Uterus (tissue), 2 donors: ENCODE measurements at regions not wholly inside any gene's neighbourhood (a gene's known extent, or its start where the extent isn't known, plus 50 kb on each side); places are given as distances from the start of the nearest gene placed in this dataset.

Source experiments
- POLR2A ChIP-seq, 2 donors: fragments of 450-650 bp; IDR thresholded peaks; one replicate each; pipeline ENCODE4 v1.6.1; 2016; ENCODE audit warnings: antibody characterized with exemption in 2 of 2, mild to moderate bottlenecking in 1 of 2, moderate library complexity in 1 of 2
- TF ChIP-seq, protein P1 (sequence below), 4 experiments: fragments of 200-600 bp in 2 of 4; fragments of 450-650 bp in 2 of 4; sonication (generic) in 2 of 4; IDR thresholded peaks; one replicate each; pipeline ENCODE4 v1.5.1; 2016 to 2019; ENCODE audit warnings: antibody characterized with exemption in 4 of 4, mild to moderate bottlenecking in 2 of 4, moderate library complexity in 1 of 4

DNA sequence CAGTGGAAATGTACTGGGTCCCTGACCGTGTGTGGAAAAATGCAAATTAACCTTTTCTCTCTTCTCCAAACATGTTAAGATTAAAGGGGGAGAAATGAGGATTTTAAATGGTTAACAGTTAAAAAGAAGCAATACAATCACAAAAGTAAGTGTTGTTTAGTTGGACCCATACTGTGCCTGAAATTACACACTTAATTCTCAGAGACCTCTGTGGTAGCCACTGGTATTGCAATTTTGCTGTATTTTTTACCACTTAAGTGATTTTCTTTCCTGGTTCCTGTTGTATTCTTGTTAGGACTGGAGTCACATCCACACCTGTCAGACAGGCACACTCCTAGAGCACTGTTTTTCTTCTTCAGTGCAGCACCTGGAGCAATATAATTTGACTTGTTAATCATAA, 179.6 kb upstream of the PDGFD start:
- TF ChIP-seq, protein P1, sequence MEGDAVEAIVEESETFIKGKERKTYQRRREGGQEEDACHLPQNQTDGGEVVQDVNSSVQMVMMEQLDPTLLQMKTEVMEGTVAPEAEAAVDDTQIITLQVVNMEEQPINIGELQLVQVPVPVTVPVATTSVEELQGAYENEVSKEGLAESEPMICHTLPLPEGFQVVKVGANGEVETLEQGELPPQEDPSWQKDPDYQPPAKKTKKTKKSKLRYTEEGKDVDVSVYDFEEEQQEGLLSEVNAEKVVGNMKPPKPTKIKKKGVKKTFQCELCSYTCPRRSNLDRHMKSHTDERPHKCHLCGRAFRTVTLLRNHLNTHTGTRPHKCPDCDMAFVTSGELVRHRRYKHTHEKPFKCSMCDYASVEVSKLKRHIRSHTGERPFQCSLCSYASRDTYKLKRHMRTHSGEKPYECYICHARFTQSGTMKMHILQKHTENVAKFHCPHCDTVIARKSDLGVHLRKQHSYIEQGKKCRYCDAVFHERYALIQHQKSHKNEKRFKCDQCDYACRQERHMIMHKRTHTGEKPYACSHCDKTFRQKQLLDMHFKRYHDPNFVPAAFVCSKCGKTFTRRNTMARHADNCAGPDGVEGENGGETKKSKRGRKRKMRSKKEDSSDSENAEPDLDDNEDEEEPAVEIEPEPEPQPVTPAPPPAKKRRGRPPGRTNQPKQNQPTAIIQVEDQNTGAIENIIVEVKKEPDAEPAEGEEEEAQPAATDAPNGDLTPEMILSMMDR (IDR thresholded peaks at IDR 0.05): no peak
- TF ChIP-seq POLR2A (IDR thresholded peaks at IDR 0.05): no peak
